ENCODE measurements at regions not wholly inside any gene's neighbourhood (a gene's known extent, or its start where the extent isn't known, plus 50 kb on each side); places are given as distances from the start of the nearest gene placed in this dataset.

DNA sequence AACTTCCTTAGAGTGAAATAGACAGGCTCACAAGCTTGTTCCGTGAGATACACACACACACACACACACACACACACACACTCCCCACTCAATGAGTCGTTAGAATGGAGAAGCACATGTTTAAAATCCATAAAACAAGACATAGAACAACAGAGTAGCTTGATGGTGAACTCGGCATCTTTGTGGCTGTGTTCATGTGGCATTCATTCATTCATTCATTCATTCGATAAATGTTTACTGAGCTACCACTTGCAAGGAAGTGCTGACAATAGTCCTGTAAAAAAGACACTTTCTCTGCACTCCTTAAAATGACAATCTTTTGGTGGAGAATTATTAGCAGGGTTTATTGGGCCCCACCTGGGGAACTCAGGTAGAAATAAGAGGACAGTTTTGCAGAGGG is 242.0 kb downstream of the FOXA2 start:
- TF ChIP-seq POLR2A (IDR thresholded peaks at IDR 0.05; ENCODE audit: low read length): no peak
- no peak for TF ChIP-seq GATA1 (IDR thresholded peaks at IDR 0.05; ENCODE audit: low read depth, low read length)

Measured in erythroblast (primary cell).